Kidney (tissue), 13 donors: ENCODE measurements at regions not wholly inside any gene's neighbourhood (a gene's known extent, or its start where the extent isn't known, plus 50 kb on each side); places are given as distances from the start of the nearest gene placed in this dataset.

Source experiments
- DNase-seq, 5 donors: peaks; one replicate each; pipeline ENCODE4 v3.0.0-alpha.2; 2013 to 2020
- FAIRE-seq: peaks from 2 replicates; lab custom pipeline; 2012; peaks lifted over from hg19 to GRCh38; lab: Jason Lieb, UNC
- H3K27ac ChIP-seq, 2 donors: one replicate each; pipeline ENCODE4 v1.7.0; 2013; ENCODE audit warnings: low read depth in 2 of 2, low read length in 2 of 2, inconsistent platforms in 1 of 2
- H3K27me3 ChIP-seq: one replicate; pipeline ENCODE4 v1.7.1; 2013; ENCODE audit warnings: low read length, inconsistent platforms; ENCODE audit not compliant: control insufficient read depth, insufficient read depth
- H3K36me3 ChIP-seq, 3 donors: one replicate each; pipeline versions ENCODE4 v1.7.0 to v1.7.1; 2013; ENCODE audit warnings: low read length in 3 of 3, control low read depth in 1 of 3, inconsistent platforms in 1 of 3; ENCODE audit not compliant: insufficient read depth in 3 of 3, control insufficient read depth in 2 of 3
- H3K4me1 ChIP-seq, 3 donors: one replicate each; pipeline versions ENCODE4 v1.7.0 to v1.7.1; 2013; ENCODE audit warnings: low read length in 3 of 3, inconsistent platforms in 1 of 3, low read depth in 1 of 3; ENCODE audit not compliant: control insufficient read depth in 2 of 3, insufficient read depth in 2 of 3
- H3K4me3 ChIP-seq, 3 donors: one replicate each; pipeline versions ENCODE4 v1.7.0 to v1.8.1; 2013; ENCODE audit warnings: low read length in 3 of 3, control low read depth in 1 of 3, inconsistent platforms in 1 of 3
- H3K9ac ChIP-seq, 3 donors: one replicate each; pipeline versions ENCODE4 v1.7.0 to v1.7.1; 2013; ENCODE audit warnings: low read length in 3 of 3, control low read depth in 1 of 3, inconsistent platforms in 1 of 3
- H3K9me3 ChIP-seq, 3 donors: one replicate each; pipeline versions ENCODE4 v1.7.0 to v1.7.1; 2013; ENCODE audit warnings: low read length in 3 of 3, control low read depth in 1 of 3, inconsistent platforms in 1 of 3; ENCODE audit not compliant: control insufficient read depth in 2 of 3, insufficient read depth in 1 of 3
- intact Hi-C: fragments of 100-400 bp; cut with DNase I; formaldehyde crosslinking; loops from one replicate; pipeline ENCODE4 v1.11.1; 2022
- TF ChIP-seq, protein P1 (sequence below): IDR thresholded peaks from 3 replicates; pipeline ENCODE4 v1.5.1; 2012; ENCODE audit warnings: mild to moderate bottlenecking, moderate library complexity, borderline replicate concordance; ENCODE audit not compliant: insufficient read depth; ENCODE audit errors: extremely low read depth
- donor health status: control.
- donor health status: control.
- donor health status: control.
- donor health status: control.
- donor health status: control.
- donor health status: DM: yes; HTN: yes; CAD: no.
- donor health status: Normal renal cell carcinoma (clear cell type).

DNA sequence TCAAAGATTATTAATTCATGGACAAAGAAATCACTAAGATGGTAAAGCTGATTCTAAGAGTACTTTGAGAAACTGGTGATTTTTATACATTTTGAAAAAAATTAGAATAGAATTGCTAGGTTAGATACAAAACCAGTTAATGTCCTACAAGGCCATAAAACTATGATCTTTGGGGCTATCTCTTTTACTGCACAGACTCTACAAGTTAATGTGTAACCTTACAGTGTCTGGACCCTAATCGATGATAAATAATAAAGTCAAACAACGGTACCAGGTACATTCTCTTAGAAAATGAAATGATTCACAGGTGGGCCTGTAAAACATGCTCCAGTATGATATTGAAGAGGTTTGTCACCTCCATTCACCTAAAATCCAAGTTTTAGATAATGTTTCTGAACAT lies 199.8 kb upstream of the LYZL1 start:
- Histone ChIP-seq H3K27ac (no peak overlapping the region), H3K36me3 (no peaks in the 10 kb centered on the region), H3K9me3 (no peaks in the 10 kb centered on the region), H3K9ac (no peak overlapping the region), H3K4me3 (no peak overlapping the region), H3K4me1 (no peaks in the 10 kb centered on the region), H3K27me3 (no peaks in the 10 kb centered on the region)
- intact Hi-C loops: no loop called here
- no peak for FAIRE-seq
- DNase-seq: no peak
- TF ChIP-seq, protein P1, sequence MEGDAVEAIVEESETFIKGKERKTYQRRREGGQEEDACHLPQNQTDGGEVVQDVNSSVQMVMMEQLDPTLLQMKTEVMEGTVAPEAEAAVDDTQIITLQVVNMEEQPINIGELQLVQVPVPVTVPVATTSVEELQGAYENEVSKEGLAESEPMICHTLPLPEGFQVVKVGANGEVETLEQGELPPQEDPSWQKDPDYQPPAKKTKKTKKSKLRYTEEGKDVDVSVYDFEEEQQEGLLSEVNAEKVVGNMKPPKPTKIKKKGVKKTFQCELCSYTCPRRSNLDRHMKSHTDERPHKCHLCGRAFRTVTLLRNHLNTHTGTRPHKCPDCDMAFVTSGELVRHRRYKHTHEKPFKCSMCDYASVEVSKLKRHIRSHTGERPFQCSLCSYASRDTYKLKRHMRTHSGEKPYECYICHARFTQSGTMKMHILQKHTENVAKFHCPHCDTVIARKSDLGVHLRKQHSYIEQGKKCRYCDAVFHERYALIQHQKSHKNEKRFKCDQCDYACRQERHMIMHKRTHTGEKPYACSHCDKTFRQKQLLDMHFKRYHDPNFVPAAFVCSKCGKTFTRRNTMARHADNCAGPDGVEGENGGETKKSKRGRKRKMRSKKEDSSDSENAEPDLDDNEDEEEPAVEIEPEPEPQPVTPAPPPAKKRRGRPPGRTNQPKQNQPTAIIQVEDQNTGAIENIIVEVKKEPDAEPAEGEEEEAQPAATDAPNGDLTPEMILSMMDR: no peak

DNA sequence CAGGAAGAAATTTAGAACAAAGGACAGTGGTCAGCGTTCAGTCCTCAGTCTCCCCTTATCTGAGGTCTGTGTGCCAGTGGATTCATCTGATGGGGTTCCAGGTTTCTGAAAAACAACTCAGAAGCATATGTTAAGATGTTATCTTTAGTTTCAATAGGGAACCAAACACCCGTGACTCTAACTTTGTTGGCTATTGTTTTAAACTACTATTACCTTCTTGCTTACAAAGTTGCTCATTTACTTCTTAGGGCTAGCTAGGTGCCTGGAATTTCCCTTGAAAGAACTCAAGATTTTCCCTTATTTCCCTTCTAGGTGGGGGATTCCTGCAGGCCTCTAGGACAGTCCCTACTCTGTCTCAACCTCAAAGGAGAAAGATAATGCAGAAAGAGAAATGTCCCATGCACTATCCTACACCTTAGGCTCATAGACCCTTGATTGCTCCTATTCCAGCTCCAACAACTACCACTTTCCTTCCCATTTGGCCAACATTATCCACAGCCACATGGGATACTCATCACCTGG lies 192.5 kb upstream of the LYZL1 start:
- intact Hi-C loops: no loop called here
- no peak for FAIRE-seq

DNA sequence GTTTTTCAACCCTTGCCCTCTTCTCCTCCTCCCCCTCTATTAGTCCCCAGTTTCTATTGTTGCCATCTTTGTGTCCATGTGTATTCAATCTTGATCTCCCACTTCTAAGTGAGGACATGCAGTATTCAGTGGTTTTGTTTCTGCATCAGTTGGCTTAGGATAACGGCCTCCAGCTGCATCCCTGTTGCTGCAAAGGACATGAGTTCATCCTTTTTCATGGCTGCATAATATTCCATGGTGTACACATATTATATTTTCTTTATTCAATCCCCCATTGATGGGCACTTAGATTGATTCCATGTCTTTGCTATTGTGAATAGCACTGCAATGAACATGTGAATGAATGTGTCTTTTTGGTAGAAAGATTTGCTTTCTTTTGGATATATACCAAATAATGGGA lies 190.4 kb upstream of the LYZL1 start:
- DNase-seq (no peak), FAIRE-seq (no peak)
- TF ChIP-seq, protein P1: no peak
- Histone ChIP-seq H3K36me3 (no peaks in the 10 kb centered on the region), H3K27ac (no peak overlapping the region), H3K9me3 (no peaks in the 10 kb centered on the region), H3K9ac (no peak overlapping the region), H3K4me1 (no peaks in the 10 kb centered on the region), H3K4me3 (no peak overlapping the region), H3K27me3 (no peaks in the 10 kb centered on the region)
- intact Hi-C loops: no loop called here

More for the DNA sequence above, 192.5 kb upstream of the LYZL1 start:
- H3K4me3 ChIP-seq: no peak overlapping the region
- H3K27ac ChIP-seq: no peak overlapping the region
- no peak for DNase-seq
- no peak overlapping the region for H3K9ac ChIP-seq
- H3K4me1 ChIP-seq: no peaks in the 10 kb centered on the region
- TF ChIP-seq, protein P1: no peak
- H3K27me3 ChIP-seq: no peaks in the 10 kb centered on the region
- H3K9me3 ChIP-seq: no peaks in the 10 kb centered on the region
- H3K36me3 ChIP-seq: no peaks in the 10 kb centered on the region

DNA sequence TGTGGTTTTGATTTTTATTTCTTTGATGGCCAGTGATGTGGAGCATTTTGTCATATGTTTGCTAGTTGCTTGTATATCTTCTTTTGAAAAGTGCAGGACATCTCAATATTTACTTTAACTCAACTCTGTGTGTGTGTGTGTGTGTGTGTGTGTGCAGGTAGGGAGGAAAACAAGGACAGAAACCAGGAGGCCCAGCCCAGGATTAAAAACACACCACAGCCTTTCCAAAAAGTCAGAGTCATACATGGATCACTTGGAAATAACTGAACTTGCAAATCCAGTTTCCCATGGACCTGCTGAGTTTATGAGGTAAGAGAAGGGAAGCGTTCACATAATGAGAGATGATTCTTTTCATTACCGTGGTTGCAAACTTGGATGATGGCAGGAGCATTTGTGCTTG lies 189.9 kb upstream of the LYZL1 start:
- no peak for DNase-seq
- no peak overlapping the region for H3K27ac ChIP-seq
- no peak for FAIRE-seq

More for the DNA sequence above, 189.9 kb upstream of the LYZL1 start:
- no peak overlapping the region for H3K9ac ChIP-seq
- H3K4me1 ChIP-seq: no peaks in the 10 kb centered on the region
- TF ChIP-seq, protein P1: no peak
- no peaks in the 10 kb centered on the region for H3K27me3 ChIP-seq
- H3K36me3 ChIP-seq: no peaks in the 10 kb centered on the region
- intact Hi-C loops: no loop called here
- H3K9me3 ChIP-seq: no peaks in the 10 kb centered on the region
- H3K4me3 ChIP-seq: no peak overlapping the region
